Neuron (in vitro differentiated cells): ENCODE measurements at regions not wholly inside any gene's neighbourhood (a gene's known extent, or its start where the extent isn't known, plus 50 kb on each side); places are given as distances from the start of the nearest gene placed in this dataset.

Experiments
- H2AFZ ChIP-seq: one replicate; pipeline ENCODE4 v1.6.1; 2013; ENCODE audit warnings: low read depth, mild to moderate bottlenecking, inconsistent platforms, low read length, moderate library complexity
- H3K27me3 ChIP-seq: one replicate; pipeline ENCODE4 v1.6.1; 2013; ENCODE audit warnings: low read length; ENCODE audit not compliant: insufficient read depth
- H3K36me3 ChIP-seq: one replicate; pipeline ENCODE4 v1.6.1; 2013; ENCODE audit warnings: low read length; ENCODE audit not compliant: insufficient read depth
- H3K4me1 ChIP-seq: one replicate; pipeline ENCODE4 v1.6.1; 2013; ENCODE audit warnings: low read length; ENCODE audit not compliant: insufficient read depth
- H3K4me3 ChIP-seq: 2 replicates; pipeline ENCODE4 v1.5.1; 2013; ENCODE audit warnings: mild to moderate bottlenecking, low read length, moderate library complexity
- H3K9me3 ChIP-seq: one replicate; pipeline ENCODE4 v1.6.1; 2013; ENCODE audit warnings: low read length

DNA sequence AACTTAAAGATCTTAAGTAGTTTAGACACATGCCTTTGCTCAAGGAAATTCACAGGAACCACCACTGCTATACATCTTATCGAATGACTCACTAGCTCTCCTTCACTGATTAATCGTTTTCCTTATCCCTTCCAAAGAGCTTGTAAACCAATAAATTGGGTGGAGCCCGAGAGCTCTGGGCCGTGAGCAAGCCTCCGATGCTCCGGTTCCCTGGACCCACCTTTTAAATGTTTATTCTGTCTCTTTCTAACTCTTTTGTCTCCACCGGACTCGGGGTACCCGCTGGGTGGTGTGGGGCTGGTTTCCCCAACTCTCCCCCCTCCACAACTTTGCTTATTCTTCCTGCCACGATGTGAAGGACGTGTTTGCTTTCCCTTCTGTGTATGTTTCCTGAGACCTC, 292.9 kb upstream of the TMEFF2 start:
- H3K4me1 ChIP-seq = no peaks in the 10 kb centered on the region
- H3K36me3 ChIP-seq = no peaks in the 10 kb centered on the region
- no peaks in the 10 kb centered on the region for H3K9me3 ChIP-seq
- H2AFZ ChIP-seq = no peak overlapping the region
- no peaks in the 10 kb centered on the region for H3K27me3 ChIP-seq
- H3K4me3 ChIP-seq = no peak overlapping the region

DNA sequence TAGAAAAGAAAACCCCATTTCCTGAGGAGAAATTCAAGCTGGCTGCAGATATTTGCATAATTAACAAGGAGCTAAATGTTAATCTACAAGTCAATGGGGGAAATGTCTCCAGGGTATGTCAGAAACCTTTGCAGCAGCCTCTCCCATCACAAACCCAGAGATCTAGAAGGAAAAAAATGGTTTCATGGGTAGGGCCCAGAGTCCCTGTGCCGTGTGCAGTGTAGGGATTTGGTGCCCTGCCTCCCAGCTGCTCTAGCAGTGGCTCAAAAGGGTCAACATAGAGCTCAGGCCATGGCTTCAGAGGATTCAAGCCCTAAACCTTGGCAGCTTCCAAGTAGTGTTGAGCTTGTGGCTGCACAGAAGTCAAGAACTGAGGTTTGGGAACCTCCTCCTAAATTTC, 290.2 kb upstream of the TMEFF2 start:
- H3K27me3 ChIP-seq = no peaks in the 10 kb centered on the region
- no peak overlapping the region for H3K4me3 ChIP-seq
- H3K36me3 ChIP-seq = no peaks in the 10 kb centered on the region
- no peak overlapping the region for H2AFZ ChIP-seq
- H3K4me1 ChIP-seq = no peaks in the 10 kb centered on the region
- no peaks in the 10 kb centered on the region for H3K9me3 ChIP-seq

DNA sequence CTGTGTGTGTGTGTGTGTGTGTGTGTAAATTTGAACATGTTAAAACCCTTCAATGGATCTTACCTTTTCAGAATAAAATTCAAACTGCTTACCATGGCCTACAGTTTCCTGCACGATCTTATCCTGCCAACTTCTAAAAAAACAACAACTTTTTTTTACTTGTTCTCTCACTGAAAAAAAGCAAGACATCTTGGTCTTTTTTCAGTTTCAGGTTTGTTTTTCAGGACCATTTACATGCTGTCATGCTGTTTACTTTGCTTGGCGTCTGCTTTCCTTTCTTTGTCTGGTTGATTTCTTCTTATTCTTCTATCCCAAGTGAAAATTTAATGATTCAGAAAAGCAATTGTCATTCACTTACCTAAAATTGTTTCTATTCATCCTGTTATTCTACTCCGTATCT, 286.3 kb upstream of the TMEFF2 start:
- Histone ChIP-seq H3K36me3 (no peaks in the 10 kb centered on the region), H3K4me3 (no peak overlapping the region), H3K4me1 (no peaks in the 10 kb centered on the region), H2AFZ (no peak overlapping the region), H3K9me3 (no peaks in the 10 kb centered on the region), H3K27me3 (no peaks in the 10 kb centered on the region)

DNA sequence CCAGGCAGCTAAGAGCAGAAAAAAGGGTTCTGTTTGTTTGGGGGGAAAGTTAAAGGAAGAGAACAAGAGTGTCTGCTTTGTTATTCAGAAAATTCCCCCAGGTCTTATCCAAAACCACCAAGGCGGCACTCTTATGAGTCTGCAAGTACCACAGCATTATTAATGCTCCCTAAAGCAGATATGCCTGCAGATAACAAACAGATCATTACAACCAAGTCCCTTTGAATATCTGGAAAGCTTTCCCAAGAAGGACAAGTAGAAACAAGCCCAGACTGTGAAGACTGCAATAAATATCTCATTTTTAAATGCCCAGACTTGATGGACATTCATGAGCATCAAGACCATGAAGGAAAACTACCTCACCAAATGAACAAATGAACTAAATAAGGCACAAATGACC, 278.6 kb upstream of the TMEFF2 start:
- H3K27me3 ChIP-seq = no peaks in the 10 kb centered on the region
- no peak overlapping the region for H3K4me3 ChIP-seq
- no peak overlapping the region for H2AFZ ChIP-seq
- no peaks in the 10 kb centered on the region for H3K4me1 ChIP-seq
- H3K36me3 ChIP-seq = no peaks in the 10 kb centered on the region
- no peaks in the 10 kb centered on the region for H3K9me3 ChIP-seq

DNA sequence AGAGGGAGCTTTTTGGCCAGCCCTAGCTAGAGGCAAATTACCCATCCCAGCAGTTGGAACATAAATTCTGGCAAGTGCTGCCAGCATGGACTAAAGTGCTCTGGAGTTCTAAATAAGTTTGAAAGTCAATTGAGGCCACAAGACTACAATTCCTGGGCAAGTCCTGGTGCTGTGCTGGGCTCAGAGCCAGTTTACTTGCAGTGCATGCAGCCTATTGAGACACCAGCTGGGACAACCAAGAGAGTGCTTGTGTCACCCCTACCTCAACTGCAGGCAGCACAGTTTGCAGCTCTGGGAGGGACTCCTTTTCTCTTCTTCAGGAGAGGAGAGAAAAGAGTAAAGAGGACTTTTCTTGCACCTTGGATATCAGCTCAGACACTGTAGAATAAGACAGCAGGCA, 277.2 kb upstream of the TMEFF2 start:
- Histone ChIP-seq H2AFZ (no peak overlapping the region), H3K4me3 (no peak overlapping the region), H3K36me3 (no peaks in the 10 kb centered on the region), H3K27me3 (no peaks in the 10 kb centered on the region), H3K9me3 (no peaks in the 10 kb centered on the region), H3K4me1 (no peaks in the 10 kb centered on the region)

DNA sequence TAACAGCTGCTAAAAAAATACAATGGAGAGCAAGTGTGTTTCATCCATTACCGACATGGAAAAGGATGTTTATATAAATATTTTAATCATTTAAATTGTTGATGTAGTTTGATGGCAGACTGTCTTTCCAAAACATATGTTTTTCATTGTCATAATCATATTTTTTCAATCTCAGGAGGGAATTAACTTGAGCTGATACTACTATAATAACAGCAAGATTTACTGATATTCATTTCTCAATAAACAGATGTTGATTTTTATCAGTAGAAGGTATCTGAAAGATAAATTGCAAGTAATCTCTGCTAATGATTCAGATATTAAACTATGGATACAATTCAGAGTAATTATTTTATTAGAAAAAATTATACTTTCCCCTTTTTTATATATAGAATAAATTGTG, 274.9 kb upstream of the TMEFF2 start:
- H3K9me3 ChIP-seq = no peaks in the 10 kb centered on the region
- H2AFZ ChIP-seq = no peak overlapping the region
- H3K27me3 ChIP-seq = no peaks in the 10 kb centered on the region
- no peaks in the 10 kb centered on the region for H3K4me1 ChIP-seq
- H3K36me3 ChIP-seq = no peaks in the 10 kb centered on the region
- no peak overlapping the region for H3K4me3 ChIP-seq

DNA sequence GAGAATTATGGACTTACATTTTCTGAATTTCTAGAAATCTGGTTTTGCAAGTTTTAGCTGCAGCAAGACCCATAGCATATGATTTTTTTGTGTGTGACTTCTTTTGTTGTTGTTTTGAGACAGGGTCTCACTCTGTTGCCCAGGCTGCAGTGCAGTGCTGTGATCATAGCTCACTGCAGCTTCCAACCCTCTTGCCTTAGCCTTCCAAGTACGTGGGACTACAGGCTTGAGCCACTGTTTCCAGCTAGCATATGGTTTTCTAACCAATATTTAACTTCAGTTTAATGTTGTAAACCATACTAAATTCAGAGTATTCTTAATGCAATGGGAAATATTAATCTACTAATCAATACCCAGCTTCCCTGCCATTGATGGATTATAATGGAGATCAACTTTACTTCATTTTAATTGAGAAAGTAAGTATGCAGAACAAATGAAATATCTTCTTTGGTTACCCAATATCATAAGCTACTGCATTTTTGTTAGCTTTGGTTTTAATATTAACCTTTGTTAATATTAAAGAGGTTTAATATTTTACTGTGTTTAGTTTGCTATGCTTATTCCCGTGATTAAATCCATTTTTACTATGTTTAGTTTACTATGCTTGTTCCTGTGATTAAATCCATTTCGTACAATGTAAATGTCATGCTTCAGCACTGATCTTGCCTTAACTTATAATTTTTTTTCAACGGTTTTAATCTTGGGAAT, 273.4 kb upstream of the TMEFF2 start:
- H3K4me1 ChIP-seq = no peaks in the 10 kb centered on the region

DNA sequence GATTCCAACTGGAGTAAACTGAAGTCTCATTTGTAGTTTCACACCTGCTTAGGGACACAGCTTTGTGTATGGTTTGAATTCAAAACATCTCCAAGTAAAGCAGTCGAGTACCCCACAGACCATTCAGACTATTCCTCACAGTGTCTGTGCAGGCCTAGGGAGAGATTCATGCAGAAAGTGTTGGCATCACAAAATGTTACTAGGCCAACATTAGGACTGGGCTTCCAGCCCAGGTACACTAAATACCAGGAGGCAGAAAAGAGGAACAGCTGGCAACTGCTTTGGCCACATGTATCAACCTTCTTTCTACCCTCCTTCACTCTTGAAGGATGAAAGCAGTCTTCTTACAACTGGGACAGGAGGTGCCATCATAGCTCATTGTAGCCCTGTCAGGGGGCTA, 270.4 kb upstream of the TMEFF2 start:
- Histone ChIP-seq H2AFZ (no peak overlapping the region), H3K4me3 (no peak overlapping the region), H3K9me3 (no peaks in the 10 kb centered on the region), H3K27me3 (no peaks in the 10 kb centered on the region), H3K36me3 (no peaks in the 10 kb centered on the region), H3K4me1 (no peaks in the 10 kb centered on the region)

More for the DNA sequence above, 273.4 kb upstream of the TMEFF2 start:
- no peaks in the 10 kb centered on the region for H3K27me3 ChIP-seq
- H2AFZ ChIP-seq = no peak overlapping the region
- no peaks in the 10 kb centered on the region for H3K36me3 ChIP-seq
- no peaks in the 10 kb centered on the region for H3K9me3 ChIP-seq
- no peak overlapping the region for H3K4me3 ChIP-seq

DNA sequence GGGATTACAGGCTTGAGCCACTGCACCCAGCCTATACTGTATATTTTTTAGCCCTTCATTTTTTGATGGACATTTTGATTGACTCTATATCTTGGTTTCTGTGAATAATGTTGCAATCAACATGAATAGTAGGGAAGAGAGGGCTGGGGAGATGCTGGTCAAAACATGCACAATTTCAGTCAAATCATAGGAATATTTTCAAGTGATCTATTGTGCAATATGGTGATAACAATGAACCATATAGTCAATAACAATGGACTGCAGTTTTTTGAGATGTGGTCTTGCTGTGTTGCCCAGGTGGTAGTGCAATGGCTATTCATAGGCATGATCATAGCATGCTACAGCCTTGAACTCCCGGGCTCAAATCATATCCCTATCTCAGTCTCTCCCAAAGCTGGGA, 264.7 kb upstream of the TMEFF2 start:
- Histone ChIP-seq H3K27me3 (no peaks in the 10 kb centered on the region), H3K9me3 (no peaks in the 10 kb centered on the region)

DNA sequence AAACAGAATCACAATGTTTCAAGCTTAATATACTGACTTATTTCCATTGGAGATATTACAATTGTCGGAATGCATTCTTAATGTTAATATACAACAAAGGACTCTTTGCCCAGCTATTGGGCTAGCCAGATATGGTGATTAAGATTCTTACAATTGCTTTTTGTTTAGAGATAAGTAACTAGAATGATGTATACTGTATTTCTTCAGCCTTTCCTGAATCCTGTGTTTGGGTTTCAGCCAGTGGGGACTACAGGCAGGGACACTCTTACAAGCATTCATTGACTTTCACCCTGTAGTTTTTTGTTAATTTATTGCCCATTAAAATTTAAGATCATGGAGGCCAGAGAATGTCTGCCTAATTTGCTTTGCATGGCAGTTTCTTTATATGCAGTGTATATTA, 254.1 kb upstream of the TMEFF2 start:
- H3K4me3 ChIP-seq = no peak overlapping the region
- H3K9me3 ChIP-seq = no peaks in the 10 kb centered on the region
- no peaks in the 10 kb centered on the region for H3K36me3 ChIP-seq
- H3K4me1 ChIP-seq = no peaks in the 10 kb centered on the region
- H2AFZ ChIP-seq = no peak overlapping the region
- H3K27me3 ChIP-seq = no peaks in the 10 kb centered on the region

More for the DNA sequence above, 264.7 kb upstream of the TMEFF2 start:
- no peak overlapping the region for H2AFZ ChIP-seq
- no peaks in the 10 kb centered on the region for H3K36me3 ChIP-seq
- no peaks in the 10 kb centered on the region for H3K4me1 ChIP-seq
- no peak overlapping the region for H3K4me3 ChIP-seq

DNA sequence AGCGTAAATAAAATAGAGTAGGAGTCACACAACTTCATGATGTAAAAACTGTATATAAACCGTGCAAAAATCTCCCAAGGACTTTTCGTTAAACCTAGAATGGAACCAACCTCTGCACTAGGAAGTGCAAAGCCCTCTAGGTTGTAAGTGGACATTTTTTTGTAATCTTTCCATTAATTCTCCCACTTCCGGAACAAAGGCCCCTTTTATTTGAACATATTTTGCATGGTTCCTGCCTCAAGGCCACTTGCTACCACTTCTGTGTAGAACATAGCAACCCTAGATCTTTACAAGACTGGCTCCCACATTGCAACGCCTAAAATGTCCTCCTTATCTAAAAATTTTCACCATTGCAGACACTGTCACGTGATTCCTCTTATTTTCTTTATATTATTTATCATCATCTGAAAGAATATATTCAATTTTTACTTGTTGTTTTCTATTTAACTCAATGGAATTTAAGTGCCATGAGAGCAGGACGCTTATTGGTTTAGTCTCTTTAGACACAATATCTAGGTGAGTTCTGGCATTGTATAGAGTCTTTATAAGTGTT, 249.6 kb upstream of the TMEFF2 start:
- Histone ChIP-seq H2AFZ (no peak overlapping the region), H3K27me3 (no peaks in the 10 kb centered on the region), H3K9me3 (no peaks in the 10 kb centered on the region), H3K36me3 (no peaks in the 10 kb centered on the region), H3K4me1 (no peaks in the 10 kb centered on the region), H3K4me3 (no peak overlapping the region)

DNA sequence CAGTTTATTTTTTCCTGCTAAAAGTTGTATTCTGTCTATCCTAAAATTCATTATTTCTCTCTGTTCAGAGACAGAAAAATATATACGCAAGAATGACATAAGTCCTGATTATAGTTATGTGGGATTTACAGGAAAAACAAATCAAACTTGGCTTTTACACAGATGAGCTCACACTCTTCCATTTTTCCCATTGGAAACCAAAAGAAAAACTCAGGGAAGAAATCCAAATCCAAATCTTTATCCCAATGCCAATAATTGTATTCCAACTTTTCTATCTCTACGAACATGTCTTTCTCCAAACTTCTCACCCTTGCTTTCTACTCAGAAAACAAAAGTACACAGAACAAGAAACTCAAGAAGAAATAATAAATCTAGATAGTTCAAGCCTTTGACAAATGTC, 249.1 kb upstream of the TMEFF2 start:
- Histone ChIP-seq H3K4me1 (no peaks in the 10 kb centered on the region), H3K9me3 (no peaks in the 10 kb centered on the region), H3K36me3 (no peaks in the 10 kb centered on the region), H3K4me3 (no peak overlapping the region), H3K27me3 (no peaks in the 10 kb centered on the region), H2AFZ (no peak overlapping the region)

DNA sequence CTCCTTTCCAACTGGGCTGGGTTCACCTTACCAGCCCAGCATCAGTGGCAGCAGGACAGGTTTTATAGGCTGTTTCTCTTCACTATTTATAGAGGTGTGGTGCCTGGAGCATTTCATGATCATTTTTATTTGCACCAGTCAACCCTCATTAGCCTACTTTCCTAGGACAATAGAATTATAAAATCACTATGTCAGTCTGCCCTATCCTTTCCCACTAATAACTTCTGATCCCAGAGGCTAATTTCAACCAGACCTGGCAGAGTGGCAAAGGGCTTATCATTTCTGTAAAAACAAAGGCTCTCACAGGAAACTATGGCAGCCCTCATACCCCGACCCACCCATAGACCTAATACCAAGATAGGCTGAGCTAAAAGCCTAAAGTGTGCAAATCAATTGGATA, 243.5 kb upstream of the TMEFF2 start:
- Histone ChIP-seq H3K36me3 (no peaks in the 10 kb centered on the region), H3K4me1 (peaks cover 3% of the 10 kb centered on the region), H2AFZ (no peak overlapping the region), H3K4me3 (no peak overlapping the region), H3K9me3 (no peaks in the 10 kb centered on the region), H3K27me3 (no peaks in the 10 kb centered on the region)

DNA sequence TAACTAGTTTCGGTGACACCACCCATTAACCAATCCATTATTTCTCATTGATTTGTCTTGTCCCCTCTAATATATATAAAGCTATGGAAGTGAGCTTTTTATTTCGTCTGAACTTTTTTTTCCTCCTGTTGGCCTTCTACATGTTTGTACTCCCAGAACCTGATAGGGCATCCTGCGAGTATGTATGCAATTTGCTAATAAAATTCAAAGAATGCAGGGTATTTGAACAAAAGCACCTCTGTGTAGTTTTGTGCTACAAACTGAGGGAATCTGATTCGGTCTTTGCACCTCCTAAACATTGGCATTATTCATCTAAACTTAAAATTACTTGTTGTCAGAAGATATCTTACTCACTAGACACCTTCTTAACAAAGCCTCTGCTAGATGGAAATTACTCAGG, 242.9 kb upstream of the TMEFF2 start:
- Histone ChIP-seq H3K4me1 (peaks cover 3% of the 10 kb centered on the region), H3K36me3 (no peaks in the 10 kb centered on the region), H2AFZ (no peak overlapping the region), H3K4me3 (no peak overlapping the region), H3K9me3 (no peaks in the 10 kb centered on the region), H3K27me3 (no peaks in the 10 kb centered on the region)
